ENCODE measurements at regions not wholly inside any gene's neighbourhood (a gene's known extent, or its start where the extent isn't known, plus 50 kb on each side); places are given as distances from the start of the nearest gene placed in this dataset.
"Not testable (repeated sequence)": the region's sequence is repeated elsewhere in the genome, so short reads cannot be mapped to it uniquely, and the experiment has no call there.

DNA sequence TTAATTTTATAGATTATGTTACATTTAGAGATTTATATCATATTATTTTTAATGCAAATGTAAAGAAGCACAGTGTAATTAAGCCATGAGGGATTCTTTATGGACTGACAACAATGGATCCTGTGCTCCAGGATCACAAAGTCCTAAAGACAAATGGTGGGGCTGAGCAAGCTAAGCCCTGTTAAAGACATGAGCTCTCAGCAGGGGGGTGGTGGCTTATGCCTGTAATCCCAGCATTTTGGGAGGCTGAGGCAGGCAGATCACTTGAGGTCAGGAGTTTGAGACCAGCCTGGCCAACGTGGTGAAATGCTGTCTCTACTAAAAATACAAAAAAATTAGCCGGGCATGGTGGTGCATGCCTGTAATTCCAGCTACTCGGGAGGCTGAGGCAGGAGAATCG, 160.8 kb upstream of the RGS6 start:
- WGBS (ENCODE audit: insufficient coverage, insufficient read length): no CpG with 5 or more reads among the region's 4 CpGs
- not testable (repeated sequence) for H3K36me3 ChIP-seq (ENCODE audit: control insufficient read depth, insufficient read depth, low read length)

GRCh38 chr14:71771996-71772395, 160.2 kb upstream of the RGS6 start:
- H3K4me1 ChIP-seq (ENCODE audit: control insufficient read depth, insufficient read depth, low read length); H3K4me3 ChIP-seq (ENCODE audit: low read length); H3K36me3 ChIP-seq (ENCODE audit: control insufficient read depth, insufficient read depth, low read length); DNase-seq (ENCODE audit: low read depth, low spot score); H3K27me3 ChIP-seq (ENCODE audit: control insufficient read depth, insufficient read depth, low read length); H3K27ac ChIP-seq (ENCODE audit: low read length); H3K9me3 ChIP-seq (ENCODE audit: control insufficient read depth, insufficient read depth, low read length): not testable (repeated sequence)
- no CpG with 5 or more reads among the region's 17 CpGs for WGBS (ENCODE audit: insufficient coverage, insufficient read length)

More for the DNA sequence above, 160.8 kb upstream of the RGS6 start:
- H3K9me3 ChIP-seq (ENCODE audit: control insufficient read depth, insufficient read depth, low read length); H3K4me3 ChIP-seq (ENCODE audit: low read length); H3K27ac ChIP-seq (ENCODE audit: low read length); DNase-seq (ENCODE audit: low read depth, low spot score); H3K27me3 ChIP-seq (ENCODE audit: control insufficient read depth, insufficient read depth, low read length); H3K4me1 ChIP-seq (ENCODE audit: control insufficient read depth, insufficient read depth, low read length): not testable (repeated sequence)

DNA sequence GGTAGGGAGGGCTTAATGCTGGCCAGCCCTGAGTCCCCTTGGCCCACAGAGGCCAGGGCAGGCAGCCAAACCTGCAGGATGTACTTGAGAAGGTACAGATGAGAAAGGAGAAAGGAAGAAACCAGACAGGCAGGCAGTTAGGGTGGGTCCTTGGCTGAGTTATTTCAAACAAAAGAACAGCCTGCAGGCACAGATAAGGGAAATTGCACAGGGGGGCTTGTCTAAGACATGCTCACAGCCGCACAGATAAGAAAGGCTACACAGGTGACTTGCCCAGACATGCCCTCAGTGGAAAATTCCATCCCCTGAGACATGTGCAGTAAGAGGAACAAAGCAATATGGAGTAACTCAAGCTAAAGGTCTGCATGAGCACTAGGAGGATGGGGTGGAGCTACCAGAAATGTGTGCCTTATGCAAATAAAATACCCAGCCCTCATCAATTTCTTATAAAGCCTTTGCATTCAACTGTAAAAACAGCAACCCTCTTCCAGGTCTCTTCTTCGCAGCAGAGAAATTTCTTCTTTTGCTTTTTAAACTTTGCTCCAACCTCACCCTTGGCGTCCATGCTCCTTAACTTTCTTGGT, 158.2 kb upstream of the RGS6 start:
- no CpG with 5 or more reads among the region's 3 CpGs for WGBS (ENCODE audit: insufficient coverage, insufficient read length)
- no peak overlapping the region for H3K27ac ChIP-seq (ENCODE audit: low read length)

DNA sequence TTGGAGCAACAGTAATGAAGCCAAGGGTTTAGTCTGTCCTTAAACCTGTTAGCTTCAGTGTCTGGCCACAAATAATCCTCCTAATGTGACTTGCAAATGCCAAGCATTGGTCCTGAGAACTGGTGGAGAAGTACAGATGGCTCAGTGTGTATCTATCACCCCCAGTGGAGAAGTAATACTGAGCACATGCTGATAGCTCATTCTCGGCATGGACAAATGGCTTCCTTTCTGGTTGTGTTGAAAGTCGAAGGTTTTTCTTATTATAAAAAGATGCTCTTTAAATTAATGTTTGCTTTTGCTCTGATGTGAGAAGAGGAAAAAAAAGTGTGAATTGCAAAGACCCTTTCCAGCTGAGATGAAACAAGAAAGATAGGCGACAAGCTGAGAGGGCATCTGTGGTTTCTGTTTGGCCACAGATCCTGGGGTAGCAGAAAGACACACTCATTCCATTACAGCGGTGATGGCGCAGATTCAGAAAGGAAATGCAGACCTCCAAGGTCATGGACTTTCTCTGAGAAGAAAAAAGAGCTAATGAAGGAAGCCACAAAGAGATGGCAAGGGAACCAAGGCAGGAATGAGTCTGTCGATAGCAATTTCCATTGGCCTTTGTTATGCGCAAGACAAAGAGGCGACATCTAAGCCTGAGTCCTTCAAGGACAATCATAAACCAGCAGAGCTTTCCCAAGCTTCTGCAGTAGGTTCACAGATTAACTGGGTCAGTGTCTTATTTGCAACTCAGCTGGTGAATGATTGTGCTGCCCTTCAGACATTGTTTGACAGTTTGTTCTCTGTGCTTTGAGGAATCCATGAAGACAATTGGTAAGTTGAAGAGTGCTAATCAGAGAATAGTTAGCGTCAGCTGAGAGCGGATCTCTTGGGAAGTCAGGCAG, 155.5 kb upstream of the RGS6 start:
- H3K27ac ChIP-seq (ENCODE audit: low read length): no peak overlapping the region
- peaks cover 4% of the 10 kb centered on the region; the same call in 1 of the 2 replicates for H3K4me1 ChIP-seq (ENCODE audit: control insufficient read depth, insufficient read depth, low read length)
- H3K4me3 ChIP-seq (ENCODE audit: low read length): no peak overlapping the region
- H3K9me3 ChIP-seq (ENCODE audit: control insufficient read depth, insufficient read depth, low read length): no peaks in the 10 kb centered on the region; the same call in 1 of the 2 replicates
- H3K27me3 ChIP-seq (ENCODE audit: control insufficient read depth, insufficient read depth, low read length): no peaks in the 10 kb centered on the region
- 0 out of 2 replicates have a peak, but pooled peaks cover 3% of the 10 kb centered on the region for H3K36me3 ChIP-seq (ENCODE audit: control insufficient read depth, insufficient read depth, low read length)
- DNase-seq (ENCODE audit: low read depth, low spot score): no peak
- WGBS (ENCODE audit: insufficient coverage, insufficient read length): no CpG with 5 or more reads among the region's 10 CpGs

More for the DNA sequence above, 158.2 kb upstream of the RGS6 start:
- Histone ChIP-seq H3K9me3 (ENCODE audit: control insufficient read depth, insufficient read depth, low read length) (no peaks in the 10 kb centered on the region; the same call in 1 of the 2 replicates), H3K27me3 (ENCODE audit: control insufficient read depth, insufficient read depth, low read length) (no peaks in the 10 kb centered on the region), H3K36me3 (ENCODE audit: control insufficient read depth, insufficient read depth, low read length) (0 out of 2 replicates have a peak, but pooled peaks cover 3% of the 10 kb centered on the region), H3K4me3 (ENCODE audit: low read length) (no peak overlapping the region), H3K4me1 (ENCODE audit: control insufficient read depth, insufficient read depth, low read length) (peaks cover 4% of the 10 kb centered on the region; the same call in 1 of the 2 replicates)
- no peak for DNase-seq (ENCODE audit: low read depth, low spot score)

DNA sequence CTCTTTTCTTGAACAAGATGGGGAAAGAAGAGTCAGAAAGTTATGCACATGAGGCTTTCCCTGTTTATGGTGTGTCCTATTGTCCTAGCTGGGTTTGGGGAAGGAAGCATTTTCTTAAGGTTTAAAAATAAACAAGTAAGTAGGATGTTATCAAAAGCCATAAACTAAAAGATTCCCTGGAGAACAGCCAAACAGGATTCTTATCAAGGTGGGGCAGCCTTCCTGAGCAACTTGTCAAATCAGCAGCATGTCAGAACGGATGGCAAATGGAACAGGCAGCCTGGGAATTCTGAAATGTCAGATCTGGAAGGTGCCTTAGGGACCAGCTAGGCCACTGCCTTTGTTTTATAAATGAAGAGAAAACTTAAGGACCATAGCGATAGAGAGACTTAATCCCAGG, 152.2 kb upstream of the RGS6 start:
- no peak overlapping the region for H3K4me3 ChIP-seq (ENCODE audit: low read length)
- H3K4me1 ChIP-seq (ENCODE audit: control insufficient read depth, insufficient read depth, low read length): 0 out of 2 replicates have a peak, but pooled peaks cover 2% of the 10 kb centered on the region
- no peak overlapping the region for H3K27ac ChIP-seq (ENCODE audit: low read length)
- H3K9me3 ChIP-seq (ENCODE audit: control insufficient read depth, insufficient read depth, low read length): no peaks in the 10 kb centered on the region
- DNase-seq (ENCODE audit: low read depth, low spot score): no peak
- WGBS (ENCODE audit: insufficient coverage, insufficient read length): no CpG with 5 or more reads among the region's 2 CpGs
- H3K36me3 ChIP-seq (ENCODE audit: control insufficient read depth, insufficient read depth, low read length): no peaks in the 10 kb centered on the region
- H3K27me3 ChIP-seq (ENCODE audit: control insufficient read depth, insufficient read depth, low read length): no peaks in the 10 kb centered on the region

- no peaks in the 10 kb centered on the region for H3K27me3 ChIP-seq (ENCODE audit: control insufficient read depth, insufficient read depth, low read length)
- DNase-seq (ENCODE audit: low read depth, low spot score): no peak
- H3K4me3 ChIP-seq (ENCODE audit: low read length): no peak overlapping the region
- H3K36me3 ChIP-seq (ENCODE audit: control insufficient read depth, insufficient read depth, low read length): no peaks in the 10 kb centered on the region
- H3K9me3 ChIP-seq (ENCODE audit: control insufficient read depth, insufficient read depth, low read length): no peaks in the 10 kb centered on the region
- no peak overlapping the region for H3K27ac ChIP-seq (ENCODE audit: low read length)
- no CpG with 5 or more reads among the region's 3 CpGs for WGBS (ENCODE audit: insufficient coverage, insufficient read length)
- 0 out of 2 replicates have a peak, but pooled peaks cover 2% of the 10 kb centered on the region for H3K4me1 ChIP-seq (ENCODE audit: control insufficient read depth, insufficient read depth, low read length)
These were observed 151.4 kb upstream of the RGS6 start for GRCh38 chr14:71780822-71781221.

- Histone ChIP-seq H3K27me3 (ENCODE audit: control insufficient read depth, insufficient read depth, low read length) (no peaks in the 10 kb centered on the region), H3K27ac (ENCODE audit: low read length) (no peak overlapping the region), H3K4me3 (ENCODE audit: low read length) (no peak overlapping the region), H3K4me1 (ENCODE audit: control insufficient read depth, insufficient read depth, low read length) (no peaks in the 10 kb centered on the region), H3K36me3 (ENCODE audit: control insufficient read depth, insufficient read depth, low read length) (no peaks in the 10 kb centered on the region), H3K9me3 (ENCODE audit: control insufficient read depth, insufficient read depth, low read length) (no peaks in the 10 kb centered on the region)
- WGBS (ENCODE audit: insufficient coverage, insufficient read length): no CpG with 5 or more reads among the region's 4 CpGs
- no peak for DNase-seq (ENCODE audit: low read depth, low spot score)
These were observed 149.1 kb upstream of the RGS6 start for GRCh38 chr14:71783088-71783487.

- no peaks in the 10 kb centered on the region for H3K27me3 ChIP-seq (ENCODE audit: control insufficient read depth, insufficient read depth, low read length)
- no peaks in the 10 kb centered on the region for H3K36me3 ChIP-seq (ENCODE audit: control insufficient read depth, insufficient read depth, low read length)
- no peak for DNase-seq (ENCODE audit: low read depth, low spot score)
- no peak overlapping the region for H3K27ac ChIP-seq (ENCODE audit: low read length)
- H3K4me3 ChIP-seq (ENCODE audit: low read length): no peak overlapping the region
- WGBS (ENCODE audit: insufficient coverage, insufficient read length): no CpG with 5 or more reads among the region's 4 CpGs
- no peaks in the 10 kb centered on the region for H3K9me3 ChIP-seq (ENCODE audit: control insufficient read depth, insufficient read depth, low read length)
- no peaks in the 10 kb centered on the region for H3K4me1 ChIP-seq (ENCODE audit: control insufficient read depth, insufficient read depth, low read length)
These were observed 148.4 kb upstream of the RGS6 start for GRCh38 chr14:71783786-71784185.

DNA sequence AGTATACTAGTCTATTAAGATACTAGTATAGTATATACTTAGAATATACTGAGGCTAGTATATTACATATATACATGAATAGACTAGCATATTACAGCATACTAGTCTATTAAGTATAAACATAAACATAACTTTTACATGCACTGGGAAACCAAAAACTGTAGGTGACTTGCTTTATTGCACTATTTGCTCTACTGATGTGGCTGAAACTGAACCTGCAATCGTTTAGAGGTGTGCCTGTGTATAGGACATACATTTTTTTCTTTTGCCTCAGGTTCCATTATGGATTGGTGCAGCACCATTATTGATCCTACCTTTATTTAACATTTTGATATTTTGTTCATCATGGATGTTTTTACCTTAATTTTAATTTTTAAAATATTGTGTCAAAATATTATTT, 143.2 kb upstream of the RGS6 start:
- no peak for DNase-seq (ENCODE audit: low read depth, low spot score)
- Histone ChIP-seq H3K4me1 (ENCODE audit: control insufficient read depth, insufficient read depth, low read length) (no peaks in the 10 kb centered on the region), H3K4me3 (ENCODE audit: low read length) (no peak overlapping the region), H3K9me3 (ENCODE audit: control insufficient read depth, insufficient read depth, low read length) (no peaks in the 10 kb centered on the region), H3K27me3 (ENCODE audit: control insufficient read depth, insufficient read depth, low read length) (no peaks in the 10 kb centered on the region), H3K27ac (ENCODE audit: low read length) (no peak overlapping the region), H3K36me3 (ENCODE audit: control insufficient read depth, insufficient read depth, low read length) (no peaks in the 10 kb centered on the region)
- WGBS (ENCODE audit: insufficient coverage, insufficient read length): no CpG with 5 or more reads among the region's 1 CpG

GRCh38 chr14:71799841-71800240, 132.4 kb upstream of the RGS6 start:
- Histone ChIP-seq H3K27me3 (ENCODE audit: control insufficient read depth, insufficient read depth, low read length) (no peaks in the 10 kb centered on the region), H3K36me3 (ENCODE audit: control insufficient read depth, insufficient read depth, low read length) (no peaks in the 10 kb centered on the region), H3K4me1 (ENCODE audit: control insufficient read depth, insufficient read depth, low read length) (peaks cover 2% of the 10 kb centered on the region; the same call in 1 of the 2 replicates), H3K9me3 (ENCODE audit: control insufficient read depth, insufficient read depth, low read length) (no peaks in the 10 kb centered on the region), H3K4me3 (ENCODE audit: low read length) (no peak overlapping the region), H3K27ac (ENCODE audit: low read length) (no peak overlapping the region)
- no CpG with 5 or more reads among the region's 1 CpG for WGBS (ENCODE audit: insufficient coverage, insufficient read length)
- no peak for DNase-seq (ENCODE audit: low read depth, low spot score)
